ENCODE measurements at regions not wholly inside any gene's neighbourhood (a gene's known extent, or its start where the extent isn't known, plus 50 kb on each side); places are given as distances from the start of the nearest gene placed in this dataset.

- DNase-seq = no peak
These were observed 104.4 kb upstream of the PRL start for GRCh38 chr6:22401206-22401605.

- no peak for DNase-seq
These were observed 105.1 kb upstream of the PRL start for GRCh38 chr6:22401932-22402331.

- DNase-seq = no peak
These were observed 112.7 kb upstream of the PRL start for GRCh38 chr6:22409486-22409885.

- DNase-seq = no peak
These were observed 114.7 kb upstream of the PRL start for GRCh38 chr6:22411376-22412105.

GRCh38 chr6:22412994-22413393, 116.2 kb upstream of the PRL start:
- no peak for DNase-seq

GRCh38 chr6:22413681-22414311, 117.0 kb upstream of the PRL start:
- no peak for DNase-seq

- no peak for DNase-seq
These were observed 121.9 kb upstream of the PRL start for GRCh38 chr6:22418714-22419113.

GRCh38 chr6:22421198-22421597, 124.4 kb upstream of the PRL start:
- no peak for DNase-seq

- DNase-seq = no peak
These were observed 127.4 kb upstream of the PRL start for GRCh38 chr6:22424196-22424595.

- DNase-seq = no peak
These were observed 135.2 kb upstream of the PRL start for GRCh38 chr6:22432060-22432459.

GRCh38 chr6:22433745-22434144, 135.6 kb upstream of the HDGFL1 start:
- no peak for DNase-seq

- no peak for DNase-seq
These were observed 134.2 kb upstream of the HDGFL1 start for GRCh38 chr6:22435151-22435550.

GRCh38 chr6:22436134-22436533, 133.2 kb upstream of the HDGFL1 start:
- DNase-seq = no peak

- DNase-seq = no peak
These were observed 131.7 kb upstream of the HDGFL1 start for GRCh38 chr6:22437665-22438064.

- no peak for DNase-seq
These were observed 126.5 kb upstream of the HDGFL1 start for GRCh38 chr6:22442826-22443225.

GRCh38 chr6:22444330-22444729, 125.0 kb upstream of the HDGFL1 start:
- DNase-seq = no peak

GRCh38 chr6:22445946-22446345, 123.4 kb upstream of the HDGFL1 start:
- no peak for DNase-seq

GRCh38 chr6:22447249-22448196, 121.8 kb upstream of the HDGFL1 start:
- no peak for DNase-seq

GRCh38 chr6:22448291-22448711, 121.1 kb upstream of the HDGFL1 start:
- DNase-seq = no peak

- no peak for DNase-seq
These were observed 117.4 kb upstream of the HDGFL1 start for GRCh38 chr6:22451962-22452361.

- DNase-seq = no peak
These were observed 114.0 kb upstream of the HDGFL1 start for GRCh38 chr6:22455378-22455777.

- no peak for DNase-seq
These were observed 111.4 kb upstream of the HDGFL1 start for GRCh38 chr6:22457996-22458395.

- DNase-seq = no peak
These were observed 102.6 kb upstream of the HDGFL1 start for GRCh38 chr6:22466665-22467245.

All from NCI-H510A (cell line).